ENCODE measurements at regions not wholly inside any gene's neighbourhood (a gene's known extent, or its start where the extent isn't known, plus 50 kb on each side); places are given as distances from the start of the nearest gene placed in this dataset.

- Histone ChIP-seq H3K23me2 (ENCODE audit: low read depth, low read length) (no peaks in the 10 kb centered on the region), H3K27me3 (replicated peaks in 1 of 4; ENCODE audit: control insufficient read depth in 3 of 4, extremely low read depth in 1 of 4, insufficient read depth in 3 of 4, low read length in 3 of 4) (no peaks in the 10 kb centered on the region), H3K4ac (replicated peaks; ENCODE audit: insufficient read length, low read depth, low read length) (no peak overlapping the region), H4K20me1 (replicated peaks in 1 of 2; ENCODE audit: control insufficient read depth in 1 of 2, insufficient read depth in 2 of 2, low read length in 2 of 2) (no peaks in the 10 kb centered on the region), H3K9ac (replicated peaks in 1 of 4; ENCODE audit: extremely low read depth in 1 of 4, low read depth in 3 of 4, low read length in 3 of 4) (no peak overlapping the region), H2BK120ac (replicated peaks; ENCODE audit: low read depth, low read length) (no peak overlapping the region), H3K79me2 (ENCODE audit: control insufficient read depth in 1 of 2, insufficient read depth in 2 of 2, low read length in 2 of 2) (no peaks in the 10 kb centered on the region), H2AFZ (ENCODE audit: low read length) (no peak overlapping the region), H3K79me1 (ENCODE audit: low read depth, low read length) (no peaks in the 10 kb centered on the region), H2BK12ac (ENCODE audit: low read depth, low read length) (no peak overlapping the region), H3K4me3 (ENCODE audit: extremely low read depth in 1 of 4, insufficient read depth in 2 of 4, low read depth in 3 of 4, low read length in 4 of 4) (no peak overlapping the region), H2BK20ac (ENCODE audit: low read length) (no peak overlapping the region), H3K18ac (ENCODE audit: extremely low read depth, low read length) (no peak overlapping the region), H3K9me3 (ENCODE audit: insufficient read depth in 2 of 2, low read depth in 1 of 2, low read length in 1 of 2) (no peaks in the 10 kb centered on the region), H2BK5ac (ENCODE audit: low read depth, low read length) (no peak overlapping the region), H2BK15ac (ENCODE audit: low read length) (no peak overlapping the region), H3K14ac (ENCODE audit: insufficient read length) (no peak overlapping the region), H4K91ac (replicated peaks; ENCODE audit: insufficient read length, low read length) (no peak overlapping the region), H3K27ac (ENCODE audit: low read depth, low read length) (no peak overlapping the region), H3K4me1 (replicated peaks in 1 of 4; ENCODE audit: control insufficient read depth in 3 of 4, insufficient read depth in 4 of 4, low read length in 3 of 4) (no peaks in the 10 kb centered on the region), H3K4me2 (ENCODE audit: insufficient read depth in 1 of 2, low read depth in 2 of 2, low read length in 2 of 2) (no peak overlapping the region), H4K8ac (ENCODE audit: extremely low read depth, insufficient read depth, low read length) (no peak overlapping the region), H3K23ac (ENCODE audit: insufficient read length) (no peak overlapping the region), H3K36me3 (ENCODE audit: control insufficient read depth in 2 of 4, insufficient read depth in 4 of 4, low read length in 3 of 4) (no peaks in the 10 kb centered on the region), H2AK5ac (ENCODE audit: low read depth, low read length) (no peak overlapping the region), H3K56ac (replicated peaks; ENCODE audit: insufficient read length, low read depth, low read length) (no peak overlapping the region), H4K5ac (ENCODE audit: insufficient read length, low read depth, low read length) (no peak overlapping the region)
- TF ChIP-seq YY1 (IDR thresholded peaks at IDR 0.05; ENCODE audit: low read depth, low read length) (no peak), RNF2 (IDR thresholded peaks at IDR 0.05; ENCODE audit: borderline replicate concordance, low read depth, low read length, missing control alignments, poor library complexity, severe bottlenecking) (no peak)
- DNase-seq (ENCODE audit: low read depth in 1 of 2, low spot score in 2 of 2): no peak
- CTCF ChIA-PET (ENCODE audit: partially characterized antibody): no interaction called here
- WGBS, 2 experiments (ENCODE audit: extremely low coverage in 1 of 2, insufficient coverage in 1 of 2, insufficient read length in 1 of 2, insufficient replicate concordance in 2 of 2, low coverage in 1 of 2, low lambda C conversion rate in 2 of 2, missing lambda C conversion rate in 1 of 2): 97% methylated on average over 5 of the region's 5 CpGs; no CpG with 5 or more reads in 1 of the 2 experiments
- no peak for FAIRE-seq
- POLR2A ChIA-PET (ENCODE audit: partially characterized antibody): no interaction called here
These were observed 409.2 kb upstream of the FGF13 start for GRCh38 chrX:139120760-139121159.
